HG02943 (cell line): ENCODE measurements at regions not wholly inside any gene's neighbourhood (a gene's known extent, or its start where the extent isn't known, plus 50 kb on each side); places are given as distances from the start of the nearest gene placed in this dataset.
A peak's percentile ranks its signal among the peaks of the same experiment; 100 is the strongest.
"Not testable (repeated sequence)": the region's sequence is repeated elsewhere in the genome, so short reads cannot be mapped to it uniquely, and the experiment has no call there.

Source experiments
- ATAC-seq: cut with Tn5 transposase; IDR thresholded peaks from one replicate; pipeline ENCODE4 v1.9.1; 2021; ENCODE audit warnings: mild to moderate bottlenecking, low read depth, moderate library complexity; ENCODE audit not compliant: unreplicated experiment

DNA sequence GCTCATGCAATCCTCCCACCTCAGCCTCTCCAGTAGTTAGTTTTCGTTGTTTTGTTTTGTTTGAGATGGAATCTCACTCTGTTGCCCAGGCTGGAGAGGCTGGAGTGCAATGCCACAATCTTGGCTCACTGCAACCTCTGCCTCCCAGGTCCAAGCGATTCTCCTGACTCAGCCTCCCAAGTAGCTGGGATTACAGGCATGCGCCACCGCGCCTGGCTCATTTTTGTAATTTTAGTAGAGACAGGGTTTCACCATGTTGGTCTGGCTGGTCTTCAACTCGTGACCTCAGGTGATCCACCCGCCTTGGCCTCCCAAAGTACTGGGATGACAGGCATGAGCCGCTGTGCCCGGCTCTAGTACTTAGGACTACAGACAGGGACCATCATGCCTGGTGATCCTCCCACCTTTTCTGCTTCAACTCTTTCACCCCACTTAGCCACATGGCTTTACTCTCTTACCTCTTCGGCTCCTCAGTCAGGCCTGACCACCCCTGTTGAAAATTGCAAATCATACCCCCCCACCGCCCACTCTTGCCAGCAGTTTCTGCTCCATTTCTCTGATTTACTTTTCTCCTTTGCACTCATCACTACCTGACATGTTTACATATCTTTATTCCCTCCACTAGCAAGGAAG lies 157.1 kb upstream of the GRK3 start:
- no peak for ATAC-seq

GRCh38 chr22:25407859-25408229 lies 156.6 kb upstream of the GRK3 start:
- no peak for ATAC-seq

DNA sequence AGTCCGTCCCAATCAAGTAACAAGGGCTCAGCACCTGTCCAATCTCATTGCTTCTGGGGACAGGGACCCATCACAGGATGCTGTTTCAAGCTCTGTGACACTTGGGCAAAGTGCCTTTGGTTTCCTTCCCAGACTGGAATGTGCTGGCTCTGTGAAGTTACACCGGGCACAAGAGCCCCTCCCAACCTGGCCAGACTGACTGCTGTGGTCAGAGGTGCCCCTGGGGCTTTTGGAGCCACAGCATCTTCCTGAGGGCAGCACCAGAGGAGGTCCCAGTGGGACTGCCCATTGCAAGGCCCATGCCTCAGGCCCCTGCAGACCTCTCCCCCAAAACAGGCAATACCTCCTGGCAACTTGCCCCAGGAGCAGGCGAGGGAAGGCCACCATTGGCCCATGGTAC lies 155.2 kb upstream of the GRK3 start:
- ATAC-seq: no peak

- ATAC-seq: no peak
Observed at GRCh38 chr22:25410849-25411248, 153.6 kb upstream of the GRK3 start.

DNA sequence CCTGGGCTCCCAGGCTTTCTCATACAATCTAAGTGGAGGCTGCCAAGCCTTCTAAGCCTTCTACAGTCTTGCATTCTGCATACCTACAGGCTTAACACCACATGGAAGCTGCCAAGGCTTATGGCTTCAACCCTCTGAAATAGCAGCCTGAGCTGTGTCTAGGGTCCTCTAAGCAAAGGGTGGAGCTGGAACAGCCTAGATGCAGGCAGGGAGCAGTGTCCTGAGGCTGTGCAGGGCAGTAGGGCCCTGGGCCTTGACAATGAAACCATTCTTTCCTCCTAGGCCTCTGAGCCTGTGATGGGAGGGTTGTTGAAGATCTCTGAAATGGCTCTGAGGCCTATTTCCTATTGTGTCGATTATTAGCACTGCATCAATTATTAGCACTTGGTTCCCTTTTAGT lies 150.9 kb upstream of the GRK3 start:
- no peak for ATAC-seq

GRCh38 chr22:25415731-25416130 lies 148.7 kb upstream of the GRK3 start:
- not testable (repeated sequence) for ATAC-seq

GRCh38 chr22:25417826-25418225 lies 146.6 kb upstream of the GRK3 start:
- ATAC-seq: not testable (repeated sequence)

DNA sequence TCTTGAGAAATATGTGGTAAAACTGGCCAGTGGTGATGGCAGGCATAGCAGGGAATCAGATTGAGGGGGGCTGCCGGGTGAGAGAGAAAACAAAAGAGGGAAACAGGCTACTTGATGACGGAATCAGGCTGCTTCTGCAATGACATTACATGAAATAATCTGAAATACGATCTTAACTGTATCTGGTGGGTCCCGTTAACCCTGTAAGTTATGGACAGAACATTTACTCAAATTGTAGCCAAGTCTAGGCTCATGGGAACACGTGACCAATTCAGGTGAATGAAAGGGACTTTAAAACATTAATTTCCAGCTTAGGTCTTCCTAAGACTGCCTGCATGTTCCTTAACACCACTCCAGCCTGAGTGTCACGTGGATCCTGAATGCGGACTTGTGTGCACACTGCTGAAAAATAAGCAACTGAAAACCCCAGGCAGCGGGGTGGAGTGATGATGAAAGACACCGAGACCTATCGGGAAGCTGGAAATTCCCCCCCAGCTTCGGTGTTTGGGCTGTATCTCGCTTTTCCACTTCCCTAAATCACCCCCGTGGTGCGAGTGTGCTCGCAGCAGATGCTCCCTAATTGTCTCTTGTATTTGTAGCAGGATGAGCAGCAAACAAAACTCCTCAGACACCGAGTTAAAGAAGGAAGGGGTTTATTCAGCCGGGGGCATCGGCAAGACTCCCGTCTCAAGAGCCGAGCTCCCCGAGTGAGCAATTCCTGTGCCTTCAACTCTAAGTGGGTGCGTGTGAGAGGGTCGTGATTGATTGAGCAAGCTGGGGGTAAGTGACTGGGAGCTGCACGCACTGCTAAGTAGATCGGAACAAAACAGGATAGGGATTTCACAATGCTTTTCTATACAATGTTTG lies 145.0 kb upstream of the GRK3 start:
- ATAC-seq: no peak

- not testable (repeated sequence) for ATAC-seq
Observed at GRCh38 chr22:25420114-25420441, 144.4 kb upstream of the GRK3 start.

GRCh38 chr22:25420471-25420924 lies 144.0 kb upstream of the GRK3 start:
- ATAC-seq: no peak

DNA sequence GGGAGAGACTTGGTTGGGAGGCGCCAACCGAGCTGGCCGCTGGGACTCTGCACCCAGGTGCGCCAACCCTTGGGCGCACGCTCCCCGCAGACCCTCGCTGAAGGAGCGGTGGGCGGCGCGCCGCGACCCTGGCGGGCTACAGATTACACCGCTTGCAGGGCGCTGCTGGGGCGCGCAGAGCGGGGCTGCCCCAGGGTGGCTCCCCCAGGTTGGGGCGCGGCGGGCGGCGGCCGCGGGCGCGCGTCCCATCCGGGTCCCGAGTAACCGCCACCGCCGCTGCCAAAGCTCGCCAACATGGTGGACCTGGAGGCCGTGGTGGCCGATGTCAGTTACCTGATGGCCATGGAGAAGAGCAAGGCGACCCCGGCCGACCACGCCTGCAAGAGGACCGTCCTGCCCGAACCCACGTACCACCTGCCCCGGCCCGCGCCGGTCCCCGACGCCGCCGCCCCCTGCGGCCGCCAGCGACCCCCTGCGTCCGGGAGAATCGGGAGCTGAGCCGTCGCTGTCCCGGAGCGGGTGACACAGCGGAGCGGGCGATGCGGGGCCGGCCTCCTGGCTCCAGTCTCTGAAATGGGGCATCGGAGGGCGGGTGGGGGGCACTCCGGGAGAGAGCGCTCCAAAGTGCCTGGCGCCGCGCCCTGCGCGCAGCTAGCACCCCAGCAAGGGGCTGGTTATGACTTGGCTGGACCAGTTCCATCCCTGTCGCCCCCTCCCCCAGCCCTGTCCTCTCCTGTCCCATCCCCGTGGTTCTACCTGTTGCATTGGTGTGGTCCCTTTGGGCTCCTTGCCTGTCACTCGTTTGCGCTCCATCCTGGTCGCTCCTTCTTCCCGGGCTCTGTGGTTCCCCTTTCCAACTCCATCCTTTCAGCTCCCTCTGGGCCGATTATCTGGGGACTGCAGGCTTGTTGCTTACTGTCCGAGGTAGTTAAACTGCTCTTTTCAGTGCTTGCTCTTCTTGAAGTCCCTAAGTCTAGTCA lies 143.3 kb upstream of the GRK3 start:
- no peak for ATAC-seq

- ATAC-seq: not testable (repeated sequence)
Observed at GRCh38 chr22:25426530-25427308, 137.8 kb upstream of the GRK3 start.

- not testable (repeated sequence) for ATAC-seq
Observed at GRCh38 chr22:25431637-25432342, 132.7 kb upstream of the GRK3 start.

DNA sequence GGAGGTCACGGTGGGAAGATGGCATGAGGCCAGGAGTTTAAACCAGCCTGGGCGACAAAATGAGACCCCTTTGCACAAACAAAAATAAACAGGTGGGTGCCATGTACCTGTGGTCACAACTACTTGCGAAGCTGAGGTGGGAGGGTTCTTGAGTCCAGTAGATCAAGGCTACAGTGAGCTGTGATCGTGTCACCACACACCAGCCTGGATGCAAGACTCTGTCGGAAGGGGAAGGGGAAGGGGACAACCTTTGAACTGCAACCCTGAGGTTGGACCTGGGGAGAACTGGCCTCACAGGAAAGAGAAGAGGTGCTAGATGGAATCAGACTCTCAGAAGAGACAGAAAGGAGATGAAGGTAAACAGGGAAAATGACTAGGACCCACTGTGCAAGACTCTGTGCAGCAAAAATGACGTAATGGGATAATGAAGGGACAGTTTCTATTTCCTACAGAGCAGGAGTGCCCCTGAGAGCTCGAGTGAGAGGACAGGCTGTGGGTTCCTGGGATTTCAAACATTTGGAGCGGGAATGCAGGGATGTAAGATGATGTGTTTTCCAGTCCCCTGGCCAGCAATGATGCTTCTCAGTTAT lies 131.0 kb upstream of the GRK3 start:
- ATAC-seq: not testable (repeated sequence)

DNA sequence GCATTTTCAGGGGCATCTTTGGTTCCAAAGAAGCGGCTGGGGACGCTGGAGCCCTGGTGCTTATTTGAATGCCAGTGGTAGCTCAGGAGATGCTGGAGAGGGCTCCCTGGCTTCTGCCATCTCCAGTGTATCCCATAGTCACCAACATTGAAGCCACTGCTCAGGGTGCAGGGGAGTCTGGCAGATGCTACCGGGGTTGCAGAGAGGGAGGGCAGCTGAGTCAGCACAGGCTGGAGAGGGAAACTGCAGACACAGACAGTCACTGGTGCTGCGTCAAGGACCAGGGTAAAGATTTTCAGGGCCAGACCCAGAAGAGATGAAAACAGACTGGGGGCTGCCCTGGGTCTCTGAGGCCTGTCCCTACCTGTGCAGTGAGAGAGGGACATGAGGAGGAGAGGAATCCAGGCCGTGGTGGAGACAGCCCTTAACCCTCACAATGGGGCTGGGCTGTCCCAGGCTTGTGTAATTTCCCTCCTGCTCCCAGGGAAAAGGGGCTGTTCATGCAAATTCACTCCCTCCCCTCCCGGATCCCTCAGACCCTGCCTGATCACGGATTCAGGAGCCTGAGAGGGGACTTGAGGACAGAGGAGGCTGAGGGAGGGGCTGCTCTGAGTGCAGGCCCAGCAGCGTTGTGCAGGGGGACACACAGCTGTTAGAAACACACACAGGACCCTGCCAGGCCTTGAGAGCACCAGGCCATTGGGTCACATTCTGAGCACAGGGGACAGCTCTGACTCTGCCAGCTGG lies 126.9 kb upstream of the GRK3 start:
- ATAC-seq: no peak

DNA sequence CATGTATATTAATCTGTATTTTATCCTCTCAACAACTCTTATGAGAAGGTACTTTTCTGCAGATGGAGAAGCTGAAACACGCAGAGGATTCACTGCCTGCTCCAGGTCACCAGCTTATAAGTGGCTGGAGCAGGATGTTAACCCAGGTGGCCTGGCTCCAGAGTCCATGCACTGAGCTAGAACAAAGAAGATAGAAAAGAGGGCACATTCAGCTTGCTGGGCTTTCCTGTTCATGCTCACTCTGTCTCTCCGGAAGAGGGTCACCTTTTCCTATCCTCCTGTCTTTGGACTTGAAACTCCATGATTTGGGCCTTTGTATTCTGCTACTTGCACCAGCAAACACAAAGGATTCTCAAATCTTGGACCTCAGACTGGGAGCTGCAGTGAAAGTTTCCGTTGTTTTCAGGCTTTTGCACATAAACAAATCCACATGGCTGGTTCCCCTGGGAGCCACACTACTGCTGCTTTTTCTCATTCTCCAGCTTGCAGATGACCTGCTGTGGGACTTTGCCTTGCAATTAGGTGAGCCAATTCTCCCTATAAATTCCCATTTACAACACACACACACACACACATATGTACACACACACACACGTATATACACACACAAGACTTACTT lies 117.3 kb upstream of the GRK3 start:
- ATAC-seq: no peak

DNA sequence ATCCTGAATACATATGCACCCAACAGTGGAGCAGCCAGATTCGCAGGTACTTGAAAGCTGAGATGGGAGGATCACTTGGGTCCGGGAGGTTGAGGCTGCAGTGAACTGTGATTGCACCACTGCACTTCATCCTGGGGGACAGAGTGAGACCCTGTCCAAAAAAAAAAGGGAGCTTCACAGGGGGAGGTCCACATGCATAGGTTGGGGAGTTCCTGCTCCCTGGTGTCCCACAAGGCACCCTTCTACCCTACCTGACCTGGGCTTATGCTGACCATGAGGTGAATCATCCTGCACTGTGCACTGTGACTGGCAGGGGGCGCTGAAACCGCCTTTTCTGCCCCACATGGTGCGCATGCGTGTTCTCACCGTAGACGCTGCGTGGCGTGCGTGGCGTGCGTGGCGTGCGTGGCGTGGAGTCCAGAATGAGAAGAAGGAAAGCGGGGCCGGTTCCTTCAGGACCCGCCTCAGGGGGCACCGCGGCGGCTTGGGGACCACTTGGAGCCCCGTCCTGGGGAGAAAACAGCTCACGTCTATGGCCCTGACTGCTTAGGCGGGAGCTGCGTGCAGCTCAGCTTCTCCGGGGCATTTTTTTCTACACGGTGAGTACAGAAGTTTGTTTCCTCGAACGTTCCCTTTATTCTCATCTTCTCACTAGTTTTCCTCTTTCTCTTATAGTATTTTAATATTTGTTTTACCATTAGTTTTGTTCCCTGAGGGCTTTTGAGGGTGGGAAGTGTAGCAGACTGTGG lies 116.6 kb upstream of the GRK3 start:
- ATAC-seq: peak; percentile 62
